ENCODE measurements at regions not wholly inside any gene's neighbourhood (a gene's known extent, or its start where the extent isn't known, plus 50 kb on each side); places are given as distances from the start of the nearest gene placed in this dataset.
"Not testable (repeated sequence)": the region's sequence is repeated elsewhere in the genome, so short reads cannot be mapped to it uniquely, and the experiment has no call there.

DNA sequence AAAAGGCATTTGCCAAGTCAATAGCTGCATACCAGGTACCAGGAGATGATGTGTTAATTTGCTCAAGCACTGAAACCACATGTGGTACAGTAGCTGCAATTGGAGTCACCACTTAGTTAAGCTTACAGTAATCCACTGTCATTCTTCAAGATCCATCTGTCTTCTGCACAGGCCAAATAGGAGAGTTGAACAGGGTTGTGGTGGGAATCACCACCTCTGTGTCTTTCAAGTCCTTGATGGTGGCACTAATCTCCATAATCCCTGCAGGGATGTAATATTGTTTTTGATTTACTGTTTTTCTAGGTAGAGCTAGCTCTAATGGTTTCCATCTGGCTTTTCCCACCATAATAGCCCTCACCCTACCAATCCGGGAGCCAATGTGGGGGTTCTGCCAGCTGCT, 91.9 kb downstream of the FCRL5 start:
- TF ChIP-seq, protein P1, sequence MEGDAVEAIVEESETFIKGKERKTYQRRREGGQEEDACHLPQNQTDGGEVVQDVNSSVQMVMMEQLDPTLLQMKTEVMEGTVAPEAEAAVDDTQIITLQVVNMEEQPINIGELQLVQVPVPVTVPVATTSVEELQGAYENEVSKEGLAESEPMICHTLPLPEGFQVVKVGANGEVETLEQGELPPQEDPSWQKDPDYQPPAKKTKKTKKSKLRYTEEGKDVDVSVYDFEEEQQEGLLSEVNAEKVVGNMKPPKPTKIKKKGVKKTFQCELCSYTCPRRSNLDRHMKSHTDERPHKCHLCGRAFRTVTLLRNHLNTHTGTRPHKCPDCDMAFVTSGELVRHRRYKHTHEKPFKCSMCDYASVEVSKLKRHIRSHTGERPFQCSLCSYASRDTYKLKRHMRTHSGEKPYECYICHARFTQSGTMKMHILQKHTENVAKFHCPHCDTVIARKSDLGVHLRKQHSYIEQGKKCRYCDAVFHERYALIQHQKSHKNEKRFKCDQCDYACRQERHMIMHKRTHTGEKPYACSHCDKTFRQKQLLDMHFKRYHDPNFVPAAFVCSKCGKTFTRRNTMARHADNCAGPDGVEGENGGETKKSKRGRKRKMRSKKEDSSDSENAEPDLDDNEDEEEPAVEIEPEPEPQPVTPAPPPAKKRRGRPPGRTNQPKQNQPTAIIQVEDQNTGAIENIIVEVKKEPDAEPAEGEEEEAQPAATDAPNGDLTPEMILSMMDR (conservative IDR thresholded peaks at IDR 0.05; ENCODE audit: low read depth, low read length) = no peak
- H3K4me3 ChIP-seq (ENCODE audit: low read depth, low read length) = no peak overlapping the region
- no peak for DNase-seq (ENCODE audit: low read depth)

DNA sequence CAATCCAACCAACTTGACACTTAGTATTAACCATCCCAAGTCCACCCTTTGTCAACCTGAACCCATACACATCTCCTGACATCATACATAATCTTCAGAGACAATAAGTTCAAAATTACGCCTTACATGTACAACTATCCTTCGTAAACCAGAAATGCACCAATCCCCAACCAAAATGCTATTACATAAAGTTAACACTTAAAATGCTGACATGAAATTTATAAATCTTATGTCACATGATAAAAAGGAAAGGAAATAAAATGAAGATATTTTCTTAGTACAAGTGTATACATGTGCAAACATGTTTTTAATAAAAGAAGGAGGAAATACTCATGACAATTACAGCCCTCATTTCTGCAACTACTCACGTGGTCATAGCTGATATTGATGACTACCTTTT, 95.0 kb downstream of the FCRL5 start:
- H3K4me3 ChIP-seq (ENCODE audit: low read depth, low read length) = no peak overlapping the region
- TF ChIP-seq, protein P1 (conservative IDR thresholded peaks at IDR 0.05; ENCODE audit: low read depth, low read length) = no peak
- DNase-seq (ENCODE audit: low read depth) = no peak

DNA sequence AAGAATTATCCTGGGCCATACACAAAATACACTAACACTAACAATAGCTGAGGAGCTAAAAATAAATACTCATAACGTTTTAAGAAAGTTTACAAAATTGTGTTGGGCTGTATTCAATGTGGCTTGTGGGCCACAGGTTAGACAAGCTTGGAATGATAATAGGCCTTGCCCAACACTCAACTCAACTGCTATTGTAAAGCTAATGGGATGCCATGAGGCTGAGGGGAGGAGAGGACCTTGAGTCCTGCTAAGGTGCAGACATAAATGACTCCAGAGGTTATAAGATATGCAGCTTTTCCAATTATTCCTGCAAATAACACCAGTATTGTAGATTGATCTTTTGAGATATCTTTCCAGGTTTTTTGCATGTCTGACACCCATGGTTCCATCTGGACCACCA, 97.0 kb downstream of the FCRL5 start:
- no peak for DNase-seq (ENCODE audit: low read depth)
- TF ChIP-seq, protein P1 (conservative IDR thresholded peaks at IDR 0.05; ENCODE audit: low read depth, low read length) = no peak
- no peak overlapping the region for H3K4me3 ChIP-seq (ENCODE audit: low read depth, low read length)

DNA sequence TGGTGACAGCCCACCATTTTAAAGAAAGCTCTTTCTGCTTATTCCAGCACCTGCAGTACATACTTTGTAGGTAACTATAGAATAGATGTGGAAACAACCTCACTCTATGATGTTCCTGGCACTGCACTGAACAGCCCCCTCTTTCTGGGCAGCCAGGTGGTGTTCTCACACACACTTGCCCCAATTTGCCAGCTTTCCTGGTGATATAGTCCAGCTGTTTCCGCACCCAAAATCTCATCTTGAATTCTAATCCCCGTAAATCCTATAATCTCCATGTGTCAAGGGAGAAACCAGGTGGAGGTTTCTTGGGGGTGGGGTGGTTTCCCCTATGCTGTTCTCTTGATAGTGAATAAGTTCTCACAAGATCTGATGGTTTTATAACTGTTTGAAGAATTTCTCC, 102.2 kb downstream of the FCRL5 start:
- DNase-seq (ENCODE audit: low read depth) = no peak
- no peak overlapping the region for H3K4me3 ChIP-seq (ENCODE audit: low read depth, low read length)
- TF ChIP-seq, protein P1 (conservative IDR thresholded peaks at IDR 0.05; ENCODE audit: low read depth, low read length) = no peak

DNA sequence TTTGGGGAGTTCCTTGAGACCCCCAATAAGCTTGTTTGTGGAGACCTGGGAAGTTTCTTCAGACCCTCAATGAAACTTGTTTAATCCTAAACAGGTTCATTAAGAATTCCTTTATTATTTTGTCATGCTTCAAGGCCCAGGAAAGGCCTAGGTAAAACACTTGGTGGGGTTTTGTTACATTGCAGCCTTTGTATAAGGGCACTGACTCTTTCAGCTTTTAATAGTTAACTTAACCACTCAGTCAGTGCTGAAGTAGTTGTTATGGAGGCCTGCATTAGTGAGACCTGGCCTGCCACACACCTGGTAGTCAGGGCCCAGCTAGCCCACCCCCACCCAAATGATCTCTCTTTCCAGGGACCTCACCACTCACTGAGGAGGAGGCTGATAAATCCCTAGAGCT, 103.7 kb downstream of the FCRL5 start:
- no peak overlapping the region for H3K4me3 ChIP-seq (ENCODE audit: low read depth, low read length)
- TF ChIP-seq, protein P1 (conservative IDR thresholded peaks at IDR 0.05; ENCODE audit: low read depth, low read length) = no peak

DNA sequence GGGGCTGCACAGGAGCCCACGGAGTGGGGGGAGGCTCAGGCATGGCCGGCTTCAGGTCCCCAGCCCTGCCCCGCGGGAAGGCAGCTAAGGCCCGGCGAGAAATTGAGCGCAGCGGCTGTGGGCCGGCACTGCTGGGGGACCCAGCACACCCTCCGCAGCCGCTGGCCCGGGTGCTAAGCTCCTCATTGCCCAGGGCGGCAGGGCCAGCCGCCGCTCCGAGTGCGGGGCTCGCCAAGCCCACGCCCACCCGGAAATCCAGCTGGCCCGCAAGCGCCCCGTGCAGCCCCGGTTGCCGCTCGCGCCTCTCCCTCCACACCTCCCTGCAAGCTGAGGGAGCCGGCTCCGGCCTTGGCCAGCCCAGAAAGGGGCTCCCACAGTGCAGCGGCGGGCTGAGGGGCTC, 106.0 kb downstream of the FCRL5 start:
- not testable (repeated sequence) for H3K4me3 ChIP-seq (ENCODE audit: low read depth, low read length); DNase-seq (ENCODE audit: low read depth)

More for the DNA sequence above, 103.7 kb downstream of the FCRL5 start:
- no peak for DNase-seq (ENCODE audit: low read depth)

DNA sequence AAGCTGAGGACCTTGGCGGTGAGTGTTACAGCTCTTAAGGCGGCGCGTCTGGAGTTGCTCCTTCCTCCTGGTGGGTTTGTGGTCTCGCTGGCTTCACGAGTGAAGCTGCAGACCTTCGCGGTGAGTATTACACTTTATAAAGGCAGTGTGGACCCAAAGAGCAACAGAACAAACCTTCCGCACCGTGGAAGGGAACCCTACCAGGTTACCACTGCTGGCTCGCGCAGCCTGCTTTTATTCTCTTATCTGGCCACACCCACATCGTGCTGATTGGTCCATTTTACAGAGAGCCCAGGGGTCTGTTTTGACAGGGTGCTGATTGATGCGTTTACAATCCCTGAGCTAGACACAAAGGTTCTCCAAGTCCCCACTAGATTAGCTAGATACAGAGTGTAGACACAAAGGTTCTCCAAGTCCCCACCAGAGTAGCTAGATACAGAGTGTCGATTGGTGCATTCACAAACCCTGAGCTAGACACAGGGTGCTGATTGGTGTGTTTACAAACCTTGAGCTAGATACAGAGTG, 106.6 kb downstream of the FCRL5 start:
- not testable (repeated sequence) for DNase-seq (ENCODE audit: low read depth); H3K4me3 ChIP-seq (ENCODE audit: low read depth, low read length)

DNA sequence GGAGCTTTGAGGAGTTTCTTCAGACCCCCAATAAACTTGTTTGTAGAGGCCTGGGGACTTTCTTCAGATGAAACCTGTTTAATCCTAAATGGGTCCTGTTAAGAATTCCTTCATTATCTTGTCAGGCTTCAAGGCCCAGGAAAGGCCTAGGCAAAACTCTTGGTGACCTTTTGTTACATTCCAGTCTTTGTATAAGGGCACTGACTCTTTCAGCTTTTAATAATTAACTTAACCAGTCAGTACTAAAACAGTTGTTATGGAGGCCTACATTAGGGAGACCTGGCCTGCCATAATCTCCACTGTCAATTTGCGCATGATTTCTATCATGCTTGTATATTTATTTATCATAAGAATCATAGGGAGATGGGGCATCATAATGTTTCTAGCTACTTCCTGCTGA, 110.2 kb downstream of the FCRL5 start:
- TF ChIP-seq, protein P1 (conservative IDR thresholded peaks at IDR 0.05; ENCODE audit: low read depth, low read length) = no peak
- DNase-seq (ENCODE audit: low read depth) = no peak
- no peak overlapping the region for H3K4me3 ChIP-seq (ENCODE audit: low read depth, low read length)

All from choroid plexus epithelial cell (primary cell).